Stimulated activated CD4-positive, alpha-beta T cell treated with anti-CD3 and anti-CD28 coated beads, TNF-alpha, amount 100 ng/mL, for 4 hours (primary cell): ENCODE measurements at regions not wholly inside any gene's neighbourhood (a gene's known extent, or its start where the extent isn't known, plus 50 kb on each side); places are given as distances from the start of the nearest gene placed in this dataset.
A peak's percentile ranks its signal among the peaks of the same experiment; 100 is the strongest.
"Not testable (repeated sequence)": the region's sequence is repeated elsewhere in the genome, so short reads cannot be mapped to it uniquely, and the experiment has no call there.

Source experiments
- DNase-seq, 3 experiments: peaks; one replicate each; pipeline ENCODE4 v3.0.0-alpha.2; 2020; ENCODE audit warnings: low read depth in 3 of 3

DNA sequence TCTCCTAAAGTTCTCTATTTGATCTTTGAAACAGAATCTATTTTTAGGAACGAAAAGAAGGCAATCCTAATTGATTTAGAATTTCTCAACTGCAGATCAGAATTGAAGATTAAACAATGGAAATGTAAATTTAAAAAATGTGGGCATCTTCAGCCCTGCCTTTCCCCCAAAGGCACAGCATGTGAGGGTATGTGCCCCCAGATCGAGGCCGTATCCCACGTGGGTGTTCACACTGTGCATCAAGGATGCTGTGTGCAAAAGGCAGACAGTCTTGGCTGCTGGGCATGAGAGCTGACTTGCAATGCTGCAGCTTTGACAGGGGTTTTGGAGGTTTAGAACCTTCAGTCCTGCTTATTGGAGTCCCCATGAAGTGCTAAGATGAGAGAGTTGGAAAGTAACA is 346.3 kb downstream of the VRK1 start:
- no peak for DNase-seq

DNA sequence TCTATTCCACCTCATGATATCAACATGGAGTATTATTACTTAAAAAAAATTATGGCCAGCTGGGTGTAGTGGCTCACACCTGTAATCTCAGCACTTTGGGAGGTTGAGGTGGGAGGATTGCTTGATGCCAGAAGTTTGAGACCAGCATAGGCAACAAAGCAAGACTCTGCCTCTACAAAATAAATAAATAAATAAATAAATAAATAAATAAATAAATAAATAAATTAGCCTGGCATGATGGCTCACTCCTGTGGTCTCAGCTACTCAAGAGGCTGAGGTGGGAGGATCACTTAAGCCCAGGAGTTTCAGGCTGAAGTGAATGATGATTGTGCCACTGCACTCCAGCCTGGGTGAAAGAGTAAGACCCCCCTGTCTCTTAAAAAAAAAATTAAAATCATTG is 350.8 kb downstream of the VRK1 start:
- DNase-seq = not testable (repeated sequence)

- DNase-seq = no peak
These were observed 352.6 kb downstream of the VRK1 start for GRCh38 chr14:97149775-97150174.

- DNase-seq = no peak
These were observed 356.3 kb downstream of the VRK1 start for GRCh38 chr14:97153527-97153926.

- DNase-seq = no peak
These were observed 358.1 kb downstream of the VRK1 start for GRCh38 chr14:97155320-97155719.

GRCh38 chr14:97155814-97156213 is 358.6 kb downstream of the VRK1 start:
- no peak for DNase-seq

DNA sequence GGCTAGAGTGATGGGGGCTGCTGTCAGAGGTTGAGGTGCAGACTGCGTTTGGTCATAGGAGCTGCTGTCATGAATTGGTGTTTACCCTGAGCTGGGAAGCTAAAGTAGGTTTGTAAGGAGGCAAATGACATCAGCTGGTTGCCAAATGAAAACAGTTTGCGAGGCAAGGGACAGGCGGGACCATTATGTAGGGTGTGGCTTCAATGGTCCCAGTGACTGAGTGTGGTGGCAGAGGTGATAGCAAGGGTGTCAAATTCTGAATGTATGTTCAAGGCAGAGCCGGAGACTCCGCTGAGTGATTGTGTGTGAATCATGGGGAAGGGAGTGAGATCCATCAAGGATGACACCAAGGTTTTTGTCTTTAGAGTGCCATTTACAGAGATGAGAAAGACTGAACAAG is 359.5 kb downstream of the VRK1 start:
- DNase-seq = no peak

- DNase-seq = no peak
These were observed 360.9 kb downstream of the VRK1 start for GRCh38 chr14:97158102-97158501.

DNA sequence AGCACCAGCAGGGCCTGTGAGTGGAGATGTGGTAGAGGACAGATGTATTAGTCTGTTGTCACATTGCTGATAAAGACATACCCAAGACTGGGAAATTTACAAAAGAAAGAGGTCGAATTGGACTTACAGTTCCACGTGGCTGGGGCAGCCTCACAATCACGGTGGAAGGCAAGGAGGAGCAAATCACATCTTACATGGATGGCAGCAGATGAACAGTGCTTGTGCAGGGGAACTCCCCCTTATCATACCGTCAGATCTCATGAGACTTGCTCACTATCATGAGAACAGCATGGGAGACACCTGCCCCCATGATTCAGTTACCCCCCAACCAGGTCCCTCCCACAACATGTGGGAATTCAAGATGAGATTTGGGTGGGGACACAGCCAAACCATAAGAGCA is 361.9 kb downstream of the VRK1 start:
- DNase-seq = no peak

- DNase-seq = no peak
These were observed 365.4 kb downstream of the VRK1 start for GRCh38 chr14:97162621-97163020.

GRCh38 chr14:97164021-97164420 is 366.8 kb downstream of the VRK1 start:
- DNase-seq = no peak

- DNase-seq = no peak
These were observed 369.3 kb downstream of the VRK1 start for GRCh38 chr14:97166497-97166896.

DNA sequence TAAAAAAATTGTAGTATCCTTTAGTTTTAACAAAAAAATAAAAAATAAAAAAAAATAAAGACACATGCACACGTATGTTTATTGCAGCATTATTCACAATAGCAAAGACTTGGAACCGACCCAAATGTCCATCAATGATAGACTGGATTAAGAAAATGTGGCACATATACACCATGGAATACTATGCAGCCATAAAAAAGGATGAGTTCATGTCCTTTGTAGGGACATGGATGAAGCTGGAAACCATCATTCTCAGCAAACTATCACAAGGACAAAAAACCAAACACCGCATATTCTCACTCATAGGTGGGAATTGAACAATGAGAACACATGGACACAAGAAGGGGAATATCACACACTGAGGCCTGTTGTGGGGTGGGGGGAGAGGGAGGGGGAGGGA is 370.4 kb downstream of the VRK1 start:
- not testable (repeated sequence) for DNase-seq

DNA sequence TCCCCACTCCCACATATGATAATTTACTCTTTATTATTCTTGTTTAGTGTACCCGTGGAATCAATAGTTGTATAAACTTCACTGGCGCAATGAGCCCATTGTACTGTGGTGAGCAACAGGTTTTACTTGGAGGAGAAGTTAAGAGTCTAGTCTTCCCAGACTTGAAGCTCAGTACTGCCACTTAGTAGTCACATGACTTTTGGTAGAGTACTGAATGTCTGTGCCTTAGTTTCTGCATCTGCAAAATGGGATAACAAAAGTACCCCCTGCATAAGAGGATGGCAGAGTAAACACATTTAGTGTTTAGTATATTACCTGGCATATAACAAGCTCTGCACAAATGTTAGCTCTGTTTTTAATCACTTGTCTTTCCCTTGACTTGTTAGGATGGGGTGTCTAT is 375.5 kb downstream of the VRK1 start:
- no peak for DNase-seq

GRCh38 chr14:97177016-97177415 is 379.8 kb downstream of the VRK1 start:
- peak in 1 of 3 experiments; percentile 22 for DNase-seq

DNA sequence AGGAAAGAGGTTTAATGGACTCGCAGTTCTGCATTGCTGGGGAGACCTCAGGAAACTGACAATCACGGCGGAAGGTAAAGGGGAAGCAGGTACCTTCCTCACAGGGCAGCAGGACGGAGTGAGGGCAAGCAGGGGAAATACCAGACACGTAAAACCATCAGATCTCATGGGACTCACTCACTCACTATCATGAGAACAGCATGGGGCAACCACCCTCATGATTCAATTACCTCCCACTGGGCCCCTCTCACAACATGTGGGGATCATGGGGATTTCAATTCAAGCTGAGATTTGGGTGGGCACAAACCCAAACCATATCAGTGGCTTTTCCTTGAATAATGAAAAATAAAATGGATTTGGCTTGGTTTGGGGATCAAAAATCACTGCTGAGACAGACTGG is 380.5 kb downstream of the VRK1 start:
- DNase-seq = no peak

DNA sequence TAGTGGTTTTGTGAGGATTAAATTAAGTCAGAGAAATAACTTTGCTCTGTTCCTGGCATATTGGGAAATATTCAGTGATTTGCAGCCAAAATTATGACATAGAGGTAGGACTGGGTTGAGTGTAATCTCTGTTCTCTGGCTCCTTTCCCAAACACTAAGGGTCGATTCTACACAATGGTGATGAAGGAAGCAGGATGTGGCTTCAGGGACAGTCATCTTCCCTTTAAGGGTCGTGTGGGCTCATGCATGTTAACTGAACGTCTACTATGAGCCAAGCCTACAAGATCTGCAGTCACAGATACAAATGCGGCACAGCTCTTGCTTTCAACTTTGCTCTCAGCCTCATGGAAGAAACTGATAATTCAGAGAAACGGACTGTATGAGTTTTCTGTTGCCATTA is 381.6 kb downstream of the VRK1 start:
- DNase-seq = no peak

DNA sequence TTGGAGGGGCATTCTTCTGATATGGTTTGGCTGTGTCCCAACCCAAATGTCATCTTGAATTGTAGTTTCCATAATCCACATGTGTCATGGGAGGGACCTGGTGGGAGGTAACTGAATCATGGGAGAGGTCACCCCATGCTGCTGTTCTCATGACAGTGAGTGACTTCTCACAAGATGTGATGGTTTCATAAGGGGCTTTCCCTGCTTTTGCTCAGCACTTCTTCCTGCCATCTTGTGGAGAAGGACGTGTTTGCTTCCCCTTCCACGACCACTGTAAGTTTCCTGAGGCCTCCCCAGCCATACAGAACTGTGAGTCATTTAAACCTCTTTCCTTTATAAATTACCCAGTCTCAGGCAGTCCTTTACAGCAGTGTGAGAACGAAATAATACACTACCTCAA is 382.4 kb downstream of the VRK1 start:
- DNase-seq = no peak

DNA sequence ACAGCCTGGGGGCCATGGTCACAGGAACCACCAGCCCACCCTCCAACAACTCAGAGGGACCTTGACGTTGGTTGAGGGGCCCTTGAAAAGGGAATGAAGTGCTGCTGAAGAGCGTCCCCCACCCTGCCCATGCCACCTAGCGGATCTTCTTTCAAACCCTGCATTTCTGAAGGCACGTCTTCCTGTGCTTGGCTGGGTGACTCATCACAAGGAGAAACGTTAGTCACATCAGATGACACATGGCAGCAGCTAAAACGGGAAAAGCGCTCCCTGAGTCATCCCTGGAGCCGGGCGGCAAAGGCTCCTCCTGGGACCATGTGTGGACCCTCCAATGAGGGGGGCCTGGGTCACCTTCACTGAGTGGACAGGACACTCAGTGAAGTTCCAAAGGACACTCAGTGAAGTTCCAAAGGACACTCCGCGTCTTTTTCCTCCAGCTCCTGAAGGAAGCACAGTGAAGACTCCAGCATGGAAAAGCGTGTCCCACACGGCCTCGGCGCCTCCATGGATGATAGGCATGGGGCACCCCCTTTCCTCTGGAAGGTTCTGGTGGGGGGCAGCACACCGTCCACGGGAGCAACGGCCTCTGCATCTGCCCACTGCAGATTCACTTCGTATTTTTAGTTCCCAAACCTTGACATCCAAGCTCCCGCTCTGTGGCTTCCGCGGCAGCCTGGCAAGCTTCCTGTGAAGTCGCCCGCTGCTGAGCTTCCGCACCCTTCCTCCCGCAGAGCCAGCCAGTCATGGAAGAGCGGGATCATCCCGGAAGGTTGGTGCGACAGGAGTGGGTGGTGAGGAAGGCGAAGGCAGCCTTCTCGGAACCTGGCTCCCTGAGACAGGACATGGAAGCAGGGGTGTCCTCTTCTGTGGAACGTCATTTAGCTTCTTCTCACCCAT is 383.4 kb downstream of the VRK1 start:
- DNase-seq = no peak

DNA sequence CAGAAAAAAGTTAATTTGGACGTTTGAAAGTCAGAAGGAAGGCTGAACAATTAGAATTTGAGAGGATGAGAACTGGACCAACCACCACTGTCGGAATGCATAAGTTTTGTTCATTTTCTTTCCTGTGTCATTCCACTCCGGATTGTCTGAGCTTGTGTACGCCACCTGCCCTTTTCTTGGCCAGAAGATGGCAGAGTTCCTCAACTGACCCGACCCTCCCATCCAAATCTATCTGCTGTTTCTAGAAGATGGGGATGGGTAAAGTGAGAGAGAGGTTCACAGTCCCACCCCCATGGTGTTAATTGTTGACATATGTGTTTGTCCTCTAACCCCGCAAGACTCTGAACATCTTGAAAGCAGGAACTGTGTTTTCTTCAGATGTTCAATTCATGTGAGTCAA is 388.0 kb downstream of the VRK1 start:
- no peak for DNase-seq

DNA sequence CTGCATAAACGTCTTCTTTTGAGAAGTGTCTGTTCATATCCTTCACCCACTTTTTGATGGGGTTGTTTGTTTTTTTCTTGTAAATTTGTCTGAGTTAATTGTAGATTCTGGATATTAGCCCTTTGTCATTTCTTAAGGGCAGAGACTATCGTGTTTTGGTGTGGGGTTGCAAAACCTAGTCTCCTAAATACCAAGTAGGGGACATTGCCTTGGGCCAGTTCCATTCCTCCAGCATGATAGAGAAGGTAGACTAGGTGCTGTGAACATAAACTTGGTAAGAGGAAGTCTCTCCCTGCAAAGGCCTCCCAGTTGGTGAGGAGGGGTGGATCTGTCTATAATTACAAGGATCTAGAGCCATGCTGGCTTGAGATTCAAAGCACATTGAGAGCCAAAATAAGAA is 390.7 kb downstream of the VRK1 start:
- DNase-seq = no peak

- DNase-seq = no peak
These were observed 399.2 kb downstream of the VRK1 start for GRCh38 chr14:97196336-97196735.

GRCh38 chr14:97198813-97199212 is 401.6 kb downstream of the VRK1 start:
- no peak for DNase-seq

GRCh38 chr14:97200245-97200644 is 403.1 kb downstream of the VRK1 start:
- DNase-seq = no peak
